Stimulated activated CD8-positive, alpha-beta memory T cell treated with anti-CD3 and anti-CD28 coated beads, Interleukin-4, amount 100 ng/mL, for 24 hours (primary cell): ENCODE measurements at regions not wholly inside any gene's neighbourhood (a gene's known extent, or its start where the extent isn't known, plus 50 kb on each side); places are given as distances from the start of the nearest gene placed in this dataset.
"Not testable (repeated sequence)": the region's sequence is repeated elsewhere in the genome, so short reads cannot be mapped to it uniquely, and the experiment has no call there.

ENCODE experiments used
- DNase-seq: peaks from one replicate; pipeline ENCODE4 v3.0.0-alpha.2; 2020; ENCODE audit warnings: low read depth

GRCh38 chr10:38362514-38362913 is 268.4 kb downstream of the ZNF37A start:
- not testable (repeated sequence) for DNase-seq

GRCh38 chr10:38364073-38364472 is 269.9 kb downstream of the ZNF37A start:
- DNase-seq: not testable (repeated sequence)

GRCh38 chr10:38365917-38366316 is 271.8 kb downstream of the ZNF37A start:
- not testable (repeated sequence) for DNase-seq

GRCh38 chr10:38383800-38384199 is 289.7 kb downstream of the ZNF37A start:
- not testable (repeated sequence) for DNase-seq

- not testable (repeated sequence) for DNase-seq
Observed at GRCh38 chr10:38386869-38387268, 292.7 kb downstream of the ZNF37A start.

- not testable (repeated sequence) for DNase-seq
Observed at GRCh38 chr10:38390725-38391124, 296.6 kb downstream of the ZNF37A start.

GRCh38 chr10:38395465-38395864 is 301.3 kb downstream of the ZNF37A start:
- DNase-seq: not testable (repeated sequence)

- DNase-seq: not testable (repeated sequence)
Observed at GRCh38 chr10:38396178-38396954, 302.2 kb downstream of the ZNF37A start.

- not testable (repeated sequence) for DNase-seq
Observed at GRCh38 chr10:38401565-38401964, 307.4 kb downstream of the ZNF37A start.

- peak; percentile 83 for DNase-seq
Observed at GRCh38 chr10:38402442-38403346, 308.6 kb downstream of the ZNF37A start.

GRCh38 chr10:38403347-38404117 is 309.4 kb downstream of the ZNF37A start:
- not testable (repeated sequence) for DNase-seq

GRCh38 chr10:38423634-38424033 is 329.5 kb downstream of the ZNF37A start:
- DNase-seq: not testable (repeated sequence)

GRCh38 chr10:38430242-38430641 is 336.1 kb downstream of the ZNF37A start:
- not testable (repeated sequence) for DNase-seq

- not testable (repeated sequence) for DNase-seq
Observed at GRCh38 chr10:38437359-38437758, 343.2 kb downstream of the ZNF37A start.

- DNase-seq: not testable (repeated sequence)
Observed at GRCh38 chr10:38448614-38449355, 354.6 kb downstream of the ZNF37A start.

GRCh38 chr10:38449618-38450017 is 355.5 kb downstream of the ZNF37A start:
- not testable (repeated sequence) for DNase-seq

- DNase-seq: not testable (repeated sequence)
Observed at GRCh38 chr10:38450372-38451057, 356.4 kb downstream of the ZNF37A start.

GRCh38 chr10:38451306-38451967 is 357.3 kb downstream of the ZNF37A start:
- DNase-seq: not testable (repeated sequence)
